Tibial nerve (tissue), 4 donors: ENCODE measurements at regions not wholly inside any gene's neighbourhood (a gene's known extent, or its start where the extent isn't known, plus 50 kb on each side); places are given as distances from the start of the nearest gene placed in this dataset.
A peak's percentile ranks its signal among the peaks of the same experiment; 100 is the strongest.

Experiments used
- DNase-seq, 2 donors: peaks; one replicate each; pipeline ENCODE4 v3.0.0-alpha.2; 2019; ENCODE audit warnings: low spot score in 2 of 2
- H3K27ac ChIP-seq, 4 donors: fragments of 200-600 bp; sonication (generic) in 3 of 4; one replicate each; pipeline ENCODE4 v1.5.1; 2017 to 2019; ENCODE audit warnings: mild to moderate bottlenecking in 1 of 4
- H3K27me3 ChIP-seq, 2 donors: fragments of 200-600 bp; sonication (generic) in 1 of 2; one replicate each; pipeline versions ENCODE4 v1.5.1 to v1.6.0; 2017 to 2019
- H3K36me3 ChIP-seq, 3 donors: fragments of 200-600 bp; sonication (generic); one replicate each; pipeline ENCODE4 v1.5.1; 2018 to 2019
- H3K4me1 ChIP-seq, 4 donors: fragments of 200-600 bp; sonication (generic) in 3 of 4; one replicate each; pipeline ENCODE4 v1.5.1; 2017 to 2019
- H3K4me3 ChIP-seq, 4 donors: fragments of 200-600 bp; sonication (generic) in 3 of 4; one replicate each; pipeline ENCODE4 v1.5.1; 2017 to 2019; ENCODE audit warnings: mild to moderate bottlenecking in 1 of 4, moderate library complexity in 1 of 4
- H3K9me3 ChIP-seq, 4 donors: fragments of 200-600 bp; sonication (generic) in 3 of 4; one replicate each; pipeline ENCODE4 v1.5.1; 2017 to 2019
- CTCF ChIP-seq, 5 experiments: fragments of 200-600 bp in 3 of 5; fragments of 450-650 bp in 2 of 5; sonication (generic) in 3 of 5; IDR thresholded peaks; one replicate each; pipeline ENCODE4 v1.5.1; 2016 to 2019; ENCODE audit warnings: antibody characterized with exemption in 5 of 5, mild to moderate bottlenecking in 3 of 5, moderate library complexity in 2 of 5
- EP300 ChIP-seq, 2 donors: sonication (generic); formaldehyde crosslinking; IDR thresholded peaks; one replicate each; pipeline ENCODE4 v1.6.1; 2017; ENCODE audit warnings: antibody characterized with exemption in 2 of 2, mild to moderate bottlenecking in 1 of 2
- POLR2A ChIP-seq, 2 donors: fragments of 450-650 bp; IDR thresholded peaks; one replicate each; pipeline ENCODE4 v1.6.1; 2017; ENCODE audit warnings: antibody characterized with exemption in 2 of 2, mild to moderate bottlenecking in 2 of 2, moderate library complexity in 2 of 2
- WGBS, 2 donors: methylation state at CpG; one replicate each; pipeline ENCODE4 v1.1.5; 2018; 5-methylcytosine and 5-hydroxymethylcytosine counted together

- WGBS, 2 donors = 66 to 70% methylated on average over 23 of the region's 23 CpGs
- TF ChIP-seq POLR2A (IDR thresholded peaks at IDR 0.05) = no peak
- no peak for TF ChIP-seq CTCF (IDR thresholded peaks at IDR 0.05)
- no peak for TF ChIP-seq EP300 (IDR thresholded peaks at IDR 0.05)
- Histone ChIP-seq H3K27ac (no peak overlapping the region), H3K4me1 (peaks cover 0 to 11% (median 0%) of the 10 kb centered on the region in 4 donors), H3K36me3 (no peaks in the 10 kb centered on the region), H3K27me3 (no peaks in the 10 kb centered on the region), H3K9me3 (no peaks in the 10 kb centered on the region), H3K4me3 (peak overlapping the region in 1 of 4 donors; percentile 21)
- DNase-seq = no peak
Observed at GRCh38 chr2:8488001-8488738, 193.7 kb upstream of the ID2 start.

- TF ChIP-seq CTCF (IDR thresholded peaks at IDR 0.05) = no peak
- TF ChIP-seq EP300 (IDR thresholded peaks at IDR 0.05) = no peak
- TF ChIP-seq POLR2A (IDR thresholded peaks at IDR 0.05) = no peak
- DNase-seq = no peak
- Histone ChIP-seq H3K27ac (no peak overlapping the region), H3K9me3 (no peaks in the 10 kb centered on the region), H3K4me3 (no peak overlapping the region), H3K4me1 (peaks cover 0 to 11% (median 0%) of the 10 kb centered on the region in 4 donors), H3K36me3 (no peaks in the 10 kb centered on the region), H3K27me3 (no peaks in the 10 kb centered on the region)
- WGBS, 2 donors = 96 to 98% methylated on average over 7 of the region's 7 CpGs
Observed at GRCh38 chr2:8489221-8489620, 192.6 kb upstream of the ID2 start.

- WGBS, 2 donors = 94 to 97% methylated on average over 8 of the region's 8 CpGs
Observed at GRCh38 chr2:8489751-8490150, 192.1 kb upstream of the ID2 start.

GRCh38 chr2:8490166-8490721, 191.6 kb upstream of the ID2 start:
- 90 to 93% methylated on average over 2 of the region's 2 CpGs for WGBS, 2 donors
- H3K27me3 ChIP-seq = no peaks in the 10 kb centered on the region
- TF ChIP-seq CTCF (IDR thresholded peaks at IDR 0.05) (no peak), POLR2A (IDR thresholded peaks at IDR 0.05) (no peak), EP300 (IDR thresholded peaks at IDR 0.05) (no peak)
- no peak for DNase-seq
- peaks cover 0 to 19% (median 0%) of the 10 kb centered on the region in 4 donors for H3K4me1 ChIP-seq
- no peak overlapping the region for H3K4me3 ChIP-seq
- H3K36me3 ChIP-seq = no peaks in the 10 kb centered on the region
- H3K9me3 ChIP-seq = no peaks in the 10 kb centered on the region
- no peak overlapping the region for H3K27ac ChIP-seq

More at GRCh38 chr2:8489751-8490150, 192.1 kb upstream of the ID2 start:
- Histone ChIP-seq H3K4me1 (peaks cover 0 to 14% (median 0%) of the 10 kb centered on the region in 4 donors), H3K27me3 (no peaks in the 10 kb centered on the region), H3K36me3 (no peaks in the 10 kb centered on the region), H3K27ac (no peak overlapping the region), H3K9me3 (no peaks in the 10 kb centered on the region), H3K4me3 (no peak overlapping the region)
- no peak for DNase-seq
- TF ChIP-seq EP300 (IDR thresholded peaks at IDR 0.05) (no peak), POLR2A (IDR thresholded peaks at IDR 0.05) (no peak), CTCF (IDR thresholded peaks at IDR 0.05) (no peak)

GRCh38 chr2:8491296-8492027, 190.4 kb upstream of the ID2 start:
- Histone ChIP-seq H3K9me3 (no peaks in the 10 kb centered on the region), H3K36me3 (no peaks in the 10 kb centered on the region), H3K4me1 (peaks cover 0 to 21% (median 0%) of the 10 kb centered on the region in 4 donors), H3K27ac (no peak overlapping the region), H3K27me3 (no peaks in the 10 kb centered on the region), H3K4me3 (no peak overlapping the region)
- no peak for TF ChIP-seq POLR2A (IDR thresholded peaks at IDR 0.05)
- no peak for TF ChIP-seq EP300 (IDR thresholded peaks at IDR 0.05)
- no peak for TF ChIP-seq CTCF (IDR thresholded peaks at IDR 0.05)
- no peak for DNase-seq
- 77 to 80% methylated on average over 17 of the region's 17 CpGs for WGBS, 2 donors
